Esophagus muscularis mucosa (tissue), 4 donors: ENCODE measurements at regions not wholly inside any gene's neighbourhood (a gene's known extent, or its start where the extent isn't known, plus 50 kb on each side); places are given as distances from the start of the nearest gene placed in this dataset.
"Not testable (repeated sequence)": the region's sequence is repeated elsewhere in the genome, so short reads cannot be mapped to it uniquely, and the experiment has no call there.

Experiments used
- CTCF ChIP-seq, 3 experiments: fragments of 200-600 bp in 2 of 3; fragments of 450-650 bp in 1 of 3; sonication (generic) in 2 of 3; IDR thresholded peaks; one replicate each; pipeline ENCODE4 v1.5.1; 2017 to 2019; ENCODE audit warnings: antibody characterized with exemption in 3 of 3, mild to moderate bottlenecking in 2 of 3, moderate library complexity in 1 of 3
- EP300 ChIP-seq: sonication (generic); formaldehyde crosslinking; IDR thresholded peaks from one replicate; pipeline ENCODE4 v1.6.1; 2017; ENCODE audit warnings: antibody characterized with exemption
- POLR2A ChIP-seq: fragments of 450-650 bp; IDR thresholded peaks from one replicate; pipeline ENCODE4 v1.6.1; 2017; ENCODE audit warnings: antibody characterized with exemption, moderate library complexity, mild to moderate bottlenecking, low read depth
- POLR2AphosphoS5 ChIP-seq, 2 donors: sonication (generic); formaldehyde crosslinking; IDR thresholded peaks; one replicate each; pipeline ENCODE4 v1.6.1; 2017; ENCODE audit warnings: antibody characterized with exemption in 2 of 2

DNA sequence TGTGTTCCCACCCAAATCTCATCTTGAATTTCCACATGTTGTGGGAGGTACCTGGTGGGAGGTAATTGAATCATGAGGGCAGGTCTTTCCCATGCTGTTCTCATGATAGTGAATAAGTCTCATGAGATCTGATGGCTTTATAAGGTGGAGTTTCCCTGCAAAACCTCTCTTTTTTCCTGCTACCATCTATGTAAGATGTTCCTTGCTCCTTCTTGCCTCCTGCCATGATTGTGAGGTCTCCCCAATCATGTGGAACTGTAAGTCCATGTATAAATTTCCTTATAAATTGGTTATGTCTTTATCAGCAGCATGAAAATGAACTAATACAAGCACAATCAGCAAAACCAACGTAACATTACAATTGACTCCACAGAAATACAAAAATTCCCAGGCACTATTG lies 814.8 kb upstream of the CITED2 start:
- TF ChIP-seq CTCF (IDR thresholded peaks at IDR 0.05); POLR2A; POLR2AphosphoS5 (IDR thresholded peaks at IDR 0.05); EP300: not testable (repeated sequence)
